SU-DHL-6 (cell line): ENCODE measurements at regions not wholly inside any gene's neighbourhood (a gene's known extent, or its start where the extent isn't known, plus 50 kb on each side); places are given as distances from the start of the nearest gene placed in this dataset.

Experiments
- EZH2phosphoT487 ChIP-seq: fragments of 200-600 bp; sonication (generic), shearing (Covaris generic); conservative IDR thresholded peaks from 2 replicates; pipeline ENCODE4 v1.6.1; 2018; ENCODE audit warnings: mild to moderate bottlenecking, antibody characterized with exemption, low read length, moderate library complexity, mixed read lengths
- TF ChIP-seq, protein P1 (sequence below): fragments of 200-600 bp; sonication (generic); IDR thresholded peaks from one replicate; pipeline ENCODE4 v1.5.1; 2017; ENCODE audit warnings: antibody characterized with exemption, mild to moderate bottlenecking, low read length, moderate library complexity; ENCODE audit not compliant: insufficient read depth, poor library complexity, severe bottlenecking

DNA sequence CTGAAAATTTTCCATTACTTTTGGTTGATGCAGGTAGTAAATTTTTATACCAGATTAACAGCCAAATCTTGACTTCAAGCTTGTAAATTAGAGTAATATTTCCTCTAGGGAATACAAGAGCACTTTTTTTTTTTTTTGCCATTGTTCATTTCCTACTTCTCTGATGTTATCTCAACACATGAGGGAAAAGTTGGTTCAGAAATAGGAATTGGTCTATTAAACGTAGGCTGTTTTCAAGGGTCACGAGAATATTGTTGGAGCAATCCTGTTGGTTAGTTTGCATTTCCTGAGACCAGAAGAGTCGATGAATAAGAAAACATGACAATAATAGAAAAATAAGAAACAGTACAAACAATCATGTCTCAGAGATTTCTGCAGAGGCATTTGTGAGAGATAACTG lies 453.9 kb upstream of the CCDC179 start:
- TF ChIP-seq, protein P1, sequence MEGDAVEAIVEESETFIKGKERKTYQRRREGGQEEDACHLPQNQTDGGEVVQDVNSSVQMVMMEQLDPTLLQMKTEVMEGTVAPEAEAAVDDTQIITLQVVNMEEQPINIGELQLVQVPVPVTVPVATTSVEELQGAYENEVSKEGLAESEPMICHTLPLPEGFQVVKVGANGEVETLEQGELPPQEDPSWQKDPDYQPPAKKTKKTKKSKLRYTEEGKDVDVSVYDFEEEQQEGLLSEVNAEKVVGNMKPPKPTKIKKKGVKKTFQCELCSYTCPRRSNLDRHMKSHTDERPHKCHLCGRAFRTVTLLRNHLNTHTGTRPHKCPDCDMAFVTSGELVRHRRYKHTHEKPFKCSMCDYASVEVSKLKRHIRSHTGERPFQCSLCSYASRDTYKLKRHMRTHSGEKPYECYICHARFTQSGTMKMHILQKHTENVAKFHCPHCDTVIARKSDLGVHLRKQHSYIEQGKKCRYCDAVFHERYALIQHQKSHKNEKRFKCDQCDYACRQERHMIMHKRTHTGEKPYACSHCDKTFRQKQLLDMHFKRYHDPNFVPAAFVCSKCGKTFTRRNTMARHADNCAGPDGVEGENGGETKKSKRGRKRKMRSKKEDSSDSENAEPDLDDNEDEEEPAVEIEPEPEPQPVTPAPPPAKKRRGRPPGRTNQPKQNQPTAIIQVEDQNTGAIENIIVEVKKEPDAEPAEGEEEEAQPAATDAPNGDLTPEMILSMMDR = no peak
- no peak for TF ChIP-seq EZH2phosphoT487
